Liver (tissue), 8 donors: ENCODE measurements at regions not wholly inside any gene's neighbourhood (a gene's known extent, or its start where the extent isn't known, plus 50 kb on each side); places are given as distances from the start of the nearest gene placed in this dataset.

Experiments used
- DNase-seq: peaks from one replicate; pipeline ENCODE4 v3.0.0-alpha.2; 2017; ENCODE audit warnings: low spot score
- H3K27ac ChIP-seq, 2 donors: one replicate each; pipeline ENCODE4 v1.7.0; 2013; ENCODE audit warnings: inconsistent platforms in 2 of 2, low read length in 2 of 2, control low read depth in 1 of 2, low read depth in 1 of 2, mild to moderate bottlenecking in 1 of 2
- H3K27me3 ChIP-seq, 4 donors: one replicate each; pipeline versions ENCODE4 v1.6.1 to v1.7.0; 2013; ENCODE audit warnings: low read length in 3 of 4, inconsistent platforms in 1 of 4, mild to moderate bottlenecking in 1 of 4, moderate library complexity in 1 of 4; ENCODE audit not compliant: control insufficient read depth in 4 of 4, insufficient read depth in 4 of 4
- H3K36me3 ChIP-seq, 4 donors: one replicate each; pipeline versions ENCODE4 v1.6.1 to v1.7.0; 2013; ENCODE audit warnings: low read length in 3 of 4, mild to moderate bottlenecking in 3 of 4, low read depth in 1 of 4, moderate library complexity in 1 of 4; ENCODE audit not compliant: control insufficient read depth in 4 of 4, insufficient read depth in 3 of 4
- H3K4me1 ChIP-seq, 4 donors: one replicate each; pipeline versions ENCODE4 v1.6.1 to v1.7.0; 2013; ENCODE audit warnings: low read length in 3 of 4, mild to moderate bottlenecking in 3 of 4, moderate library complexity in 1 of 4; ENCODE audit not compliant: control insufficient read depth in 4 of 4, insufficient read depth in 4 of 4
- H3K4me3 ChIP-seq, 3 donors: one replicate each; pipeline versions ENCODE4 v1.6.1 to v1.7.0; 2013; ENCODE audit warnings: low read length in 3 of 3, control low read depth in 1 of 3, low read depth in 1 of 3, mild to moderate bottlenecking in 1 of 3
- H3K9ac ChIP-seq, 2 donors: one replicate each; pipeline ENCODE4 v1.7.0; 2013; ENCODE audit warnings: low read length in 2 of 2, mild to moderate bottlenecking in 2 of 2, moderate library complexity in 2 of 2, control low read depth in 1 of 2, low read depth in 1 of 2
- H3K9me3 ChIP-seq, 4 donors: one replicate each; pipeline versions ENCODE4 v1.6.1 to v1.7.0; 2013; ENCODE audit warnings: low read length in 3 of 4; ENCODE audit not compliant: control insufficient read depth in 4 of 4
- EGR1 ChIP-seq, 2 donors: IDR thresholded peaks; 2 replicates each; pipeline ENCODE4 v1.6.1; 2016 to 2018; ENCODE audit warnings: antibody characterized with exemption in 2 of 2, low read depth in 2 of 2
- FOXA1 ChIP-seq: IDR thresholded peaks from 2 replicates; pipeline ENCODE4 v1.6.1; 2016; ENCODE audit warnings: antibody characterized with exemption
- FOXA2 ChIP-seq: IDR thresholded peaks from 2 replicates; pipeline ENCODE4 v1.6.1; 2016; ENCODE audit warnings: antibody characterized with exemption
- GABPA ChIP-seq, 2 donors: IDR thresholded peaks in 1 of 2; conservative IDR thresholded peaks in 1 of 2; 2 replicates each; pipeline ENCODE4 v1.6.1; 2016; ENCODE audit warnings: antibody characterized with exemption in 2 of 2, mild to moderate bottlenecking in 1 of 2, moderate library complexity in 1 of 2
- HNF4A ChIP-seq, 2 donors: conservative IDR thresholded peaks; 2 replicates each; pipeline ENCODE4 v1.6.1; 2016; ENCODE audit warnings: antibody characterized with exemption in 2 of 2, mild to moderate bottlenecking in 2 of 2
- HNF4G ChIP-seq: IDR thresholded peaks from 2 replicates; pipeline ENCODE4 v1.6.1; 2016; ENCODE audit warnings: antibody characterized with exemption
- JUND ChIP-seq, 2 donors: IDR thresholded peaks; 2 replicates each; pipeline ENCODE4 v1.6.1; 2016; ENCODE audit warnings: antibody characterized with exemption in 2 of 2
- NR2F2 ChIP-seq: IDR thresholded peaks from 2 replicates; pipeline ENCODE4 v1.6.1; 2016; ENCODE audit warnings: antibody characterized with exemption
- RAD21 ChIP-seq, 2 donors: IDR thresholded peaks; 2 replicates each; pipeline ENCODE4 v1.6.1; 2016; ENCODE audit warnings: antibody characterized with exemption in 2 of 2, mild to moderate bottlenecking in 2 of 2
- RXRA ChIP-seq, 2 donors: IDR thresholded peaks; 2 replicates each; pipeline ENCODE4 v1.6.1; 2017 to 2018; ENCODE audit warnings: antibody characterized with exemption in 2 of 2, mild to moderate bottlenecking in 1 of 2
- SP1 ChIP-seq: IDR thresholded peaks from 2 replicates; pipeline ENCODE4 v1.6.1; 2018; ENCODE audit warnings: antibody characterized with exemption, mild to moderate bottlenecking
- TAF1 ChIP-seq: conservative IDR thresholded peaks from 2 replicates; pipeline ENCODE4 v1.6.1; 2016; ENCODE audit warnings: antibody characterized with exemption, mild to moderate bottlenecking
- YY1 ChIP-seq: IDR thresholded peaks from 2 replicates; pipeline ENCODE4 v1.6.1; 2016; ENCODE audit warnings: antibody characterized with exemption, mild to moderate bottlenecking
- WGBS: extraction: QIAGEN DNeasy Blood & Tissue Kit; methylation state at CpG from one replicate; pipeline ENCODE4 v1.1.7; 2013; 5-methylcytosine and 5-hydroxymethylcytosine counted together
- TF ChIP-seq, protein P1 (sequence below): fragments of 150-350 bp; IDR thresholded peaks from 2 replicates; pipeline ENCODE4 v1.5.1; 2017; ENCODE audit warnings: improper control_type of control experiment, low read depth, low read length; ENCODE audit not compliant: missing input control
- TF ChIP-seq, protein P2 (sequence below): IDR thresholded peaks from 2 replicates; pipeline ENCODE4 v1.6.1; 2016; ENCODE audit warnings: antibody characterized with exemption
- TF ChIP-seq, protein P3 (sequence below): IDR thresholded peaks from 2 replicates; pipeline ENCODE4 v1.6.1; 2016; ENCODE audit warnings: antibody characterized with exemption
- TF ChIP-seq, protein P4 (sequence below): IDR thresholded peaks from 2 replicates; pipeline ENCODE4 v1.6.1; 2016; ENCODE audit warnings: antibody characterized with exemption
- TF ChIP-seq, protein P5 (sequence below): IDR thresholded peaks from 2 replicates; pipeline ENCODE4 v1.6.1; 2016; ENCODE audit warnings: antibody characterized with exemption, mild to moderate bottlenecking
- donor health status: healthy.
- donor health status: healthy.
- donor health status: healthy.
- donor health status: healthy.
- donor health status: healthy.

DNA sequence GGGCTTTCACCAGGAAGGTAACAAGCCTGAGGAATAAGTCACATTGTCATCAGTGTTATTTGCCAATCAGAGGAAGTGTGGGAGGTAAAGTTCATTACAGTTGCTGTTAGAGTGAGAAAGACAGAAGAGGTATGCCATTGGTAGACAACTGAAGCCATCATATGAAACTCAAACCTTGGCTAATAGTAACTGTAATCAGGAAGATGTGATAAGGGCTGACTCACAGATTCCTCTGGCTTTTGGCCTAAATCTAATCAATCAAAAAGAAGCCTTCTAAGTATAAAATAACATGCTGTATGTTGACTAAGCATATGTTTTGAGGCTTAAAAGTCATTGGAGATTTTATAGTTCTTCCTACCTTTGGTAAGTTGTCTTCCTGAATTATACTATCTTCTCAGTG lies 242.8 kb downstream of the PCDH7 start (continued):
- TF ChIP-seq GABPA (IDR thresholded peaks at IDR 0.05 in 1 of 2, conservative IDR thresholded peaks at IDR 0.05 in 1 of 2) (no peak), RAD21 (IDR thresholded peaks at IDR 0.05) (no peak), HNF4G (no peak)
- TF ChIP-seq, protein P1, sequence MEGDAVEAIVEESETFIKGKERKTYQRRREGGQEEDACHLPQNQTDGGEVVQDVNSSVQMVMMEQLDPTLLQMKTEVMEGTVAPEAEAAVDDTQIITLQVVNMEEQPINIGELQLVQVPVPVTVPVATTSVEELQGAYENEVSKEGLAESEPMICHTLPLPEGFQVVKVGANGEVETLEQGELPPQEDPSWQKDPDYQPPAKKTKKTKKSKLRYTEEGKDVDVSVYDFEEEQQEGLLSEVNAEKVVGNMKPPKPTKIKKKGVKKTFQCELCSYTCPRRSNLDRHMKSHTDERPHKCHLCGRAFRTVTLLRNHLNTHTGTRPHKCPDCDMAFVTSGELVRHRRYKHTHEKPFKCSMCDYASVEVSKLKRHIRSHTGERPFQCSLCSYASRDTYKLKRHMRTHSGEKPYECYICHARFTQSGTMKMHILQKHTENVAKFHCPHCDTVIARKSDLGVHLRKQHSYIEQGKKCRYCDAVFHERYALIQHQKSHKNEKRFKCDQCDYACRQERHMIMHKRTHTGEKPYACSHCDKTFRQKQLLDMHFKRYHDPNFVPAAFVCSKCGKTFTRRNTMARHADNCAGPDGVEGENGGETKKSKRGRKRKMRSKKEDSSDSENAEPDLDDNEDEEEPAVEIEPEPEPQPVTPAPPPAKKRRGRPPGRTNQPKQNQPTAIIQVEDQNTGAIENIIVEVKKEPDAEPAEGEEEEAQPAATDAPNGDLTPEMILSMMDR = no peak

DNA sequence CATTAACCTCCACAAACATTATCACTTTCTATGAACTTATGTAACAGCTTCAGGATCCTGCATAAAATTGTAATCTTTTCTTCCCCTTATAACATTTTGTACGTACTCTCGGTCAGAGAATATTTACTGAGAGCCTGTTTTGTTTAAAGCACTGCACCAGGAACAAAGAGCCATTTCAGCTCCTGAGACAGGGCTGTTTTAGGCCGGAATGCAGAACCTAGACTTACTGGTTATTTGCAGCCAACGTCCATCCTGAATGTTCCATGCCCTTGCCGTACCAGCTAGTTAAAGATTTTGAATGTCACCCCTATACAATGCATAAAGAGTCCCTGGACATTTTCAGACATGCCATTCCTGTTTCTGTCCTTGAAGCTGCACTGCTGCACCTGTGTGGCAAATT lies 248.8 kb downstream of the PCDH7 start:
- no peaks in the 10 kb centered on the region for H3K4me1 ChIP-seq
- no peaks in the 10 kb centered on the region for H3K27me3 ChIP-seq
- no peak overlapping the region for H3K9ac ChIP-seq
- no peak overlapping the region for H3K27ac ChIP-seq
- TF ChIP-seq JUND (IDR thresholded peaks at IDR 0.05) (no peak), TAF1 (no peak), GABPA (IDR thresholded peaks at IDR 0.05 in 1 of 2, conservative IDR thresholded peaks at IDR 0.05 in 1 of 2) (no peak), FOXA2 (no peak), EGR1 (IDR thresholded peaks at IDR 0.05; ENCODE audit: low read depth in 2 of 2) (no peak), SP1 (no peak), FOXA1 (no peak), NR2F2 (no peak), HNF4A (conservative IDR thresholded peaks at IDR 0.05) (no peak), YY1 (no peak), RAD21 (IDR thresholded peaks at IDR 0.05) (no peak), RXRA (IDR thresholded peaks at IDR 0.05) (no peak), HNF4G (no peak)
- TF ChIP-seq, protein P2, sequence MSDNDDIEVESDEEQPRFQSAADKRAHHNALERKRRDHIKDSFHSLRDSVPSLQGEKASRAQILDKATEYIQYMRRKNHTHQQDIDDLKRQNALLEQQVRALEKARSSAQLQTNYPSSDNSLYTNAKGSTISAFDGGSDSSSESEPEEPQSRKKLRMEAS = no peak
- TF ChIP-seq, protein P3, sequence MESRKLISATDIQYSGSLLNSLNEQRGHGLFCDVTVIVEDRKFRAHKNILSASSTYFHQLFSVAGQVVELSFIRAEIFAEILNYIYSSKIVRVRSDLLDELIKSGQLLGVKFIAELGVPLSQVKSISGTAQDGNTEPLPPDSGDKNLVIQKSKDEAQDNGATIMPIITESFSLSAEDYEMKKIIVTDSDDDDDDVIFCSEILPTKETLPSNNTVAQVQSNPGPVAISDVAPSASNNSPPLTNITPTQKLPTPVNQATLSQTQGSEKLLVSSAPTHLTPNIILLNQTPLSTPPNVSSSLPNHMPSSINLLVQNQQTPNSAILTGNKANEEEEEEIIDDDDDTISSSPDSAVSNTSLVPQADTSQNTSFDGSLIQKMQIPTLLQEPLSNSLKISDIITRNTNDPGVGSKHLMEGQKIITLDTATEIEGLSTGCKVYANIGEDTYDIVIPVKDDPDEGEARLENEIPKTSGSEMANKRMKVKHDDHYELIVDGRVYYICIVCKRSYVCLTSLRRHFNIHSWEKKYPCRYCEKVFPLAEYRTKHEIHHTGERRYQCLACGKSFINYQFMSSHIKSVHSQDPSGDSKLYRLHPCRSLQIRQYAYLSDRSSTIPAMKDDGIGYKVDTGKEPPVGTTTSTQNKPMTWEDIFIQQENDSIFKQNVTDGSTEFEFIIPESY = no peak
- TF ChIP-seq, protein P4, sequence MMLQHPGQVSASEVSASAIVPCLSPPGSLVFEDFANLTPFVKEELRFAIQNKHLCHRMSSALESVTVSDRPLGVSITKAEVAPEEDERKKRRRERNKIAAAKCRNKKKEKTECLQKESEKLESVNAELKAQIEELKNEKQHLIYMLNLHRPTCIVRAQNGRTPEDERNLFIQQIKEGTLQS = no peak
- TF ChIP-seq, protein P1 = no peak
- TF ChIP-seq, protein P5, sequence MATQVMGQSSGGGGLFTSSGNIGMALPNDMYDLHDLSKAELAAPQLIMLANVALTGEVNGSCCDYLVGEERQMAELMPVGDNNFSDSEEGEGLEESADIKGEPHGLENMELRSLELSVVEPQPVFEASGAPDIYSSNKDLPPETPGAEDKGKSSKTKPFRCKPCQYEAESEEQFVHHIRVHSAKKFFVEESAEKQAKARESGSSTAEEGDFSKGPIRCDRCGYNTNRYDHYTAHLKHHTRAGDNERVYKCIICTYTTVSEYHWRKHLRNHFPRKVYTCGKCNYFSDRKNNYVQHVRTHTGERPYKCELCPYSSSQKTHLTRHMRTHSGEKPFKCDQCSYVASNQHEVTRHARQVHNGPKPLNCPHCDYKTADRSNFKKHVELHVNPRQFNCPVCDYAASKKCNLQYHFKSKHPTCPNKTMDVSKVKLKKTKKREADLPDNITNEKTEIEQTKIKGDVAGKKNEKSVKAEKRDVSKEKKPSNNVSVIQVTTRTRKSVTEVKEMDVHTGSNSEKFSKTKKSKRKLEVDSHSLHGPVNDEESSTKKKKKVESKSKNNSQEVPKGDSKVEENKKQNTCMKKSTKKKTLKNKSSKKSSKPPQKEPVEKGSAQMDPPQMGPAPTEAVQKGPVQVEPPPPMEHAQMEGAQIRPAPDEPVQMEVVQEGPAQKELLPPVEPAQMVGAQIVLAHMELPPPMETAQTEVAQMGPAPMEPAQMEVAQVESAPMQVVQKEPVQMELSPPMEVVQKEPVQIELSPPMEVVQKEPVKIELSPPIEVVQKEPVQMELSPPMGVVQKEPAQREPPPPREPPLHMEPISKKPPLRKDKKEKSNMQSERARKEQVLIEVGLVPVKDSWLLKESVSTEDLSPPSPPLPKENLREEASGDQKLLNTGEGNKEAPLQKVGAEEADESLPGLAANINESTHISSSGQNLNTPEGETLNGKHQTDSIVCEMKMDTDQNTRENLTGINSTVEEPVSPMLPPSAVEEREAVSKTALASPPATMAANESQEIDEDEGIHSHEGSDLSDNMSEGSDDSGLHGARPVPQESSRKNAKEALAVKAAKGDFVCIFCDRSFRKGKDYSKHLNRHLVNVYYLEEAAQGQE = no peak
- no peak overlapping the region for H3K4me3 ChIP-seq
- 33% methylated on average over 5 of the region's 5 CpGs for WGBS
- no peaks in the 10 kb centered on the region for H3K9me3 ChIP-seq
- no peaks in the 10 kb centered on the region for H3K36me3 ChIP-seq
- no peak for DNase-seq
